ENCODE measurements at regions not wholly inside any gene's neighbourhood (a gene's known extent, or its start where the extent isn't known, plus 50 kb on each side); places are given as distances from the start of the nearest gene placed in this dataset.
"Not testable (repeated sequence)": the region's sequence is repeated elsewhere in the genome, so short reads cannot be mapped to it uniquely, and the experiment has no call there.

GRCh38 chr3:137332297-137332696, 374.5 kb downstream of the IL20RB start (continued):
- TF ChIP-seq, protein P1, sequence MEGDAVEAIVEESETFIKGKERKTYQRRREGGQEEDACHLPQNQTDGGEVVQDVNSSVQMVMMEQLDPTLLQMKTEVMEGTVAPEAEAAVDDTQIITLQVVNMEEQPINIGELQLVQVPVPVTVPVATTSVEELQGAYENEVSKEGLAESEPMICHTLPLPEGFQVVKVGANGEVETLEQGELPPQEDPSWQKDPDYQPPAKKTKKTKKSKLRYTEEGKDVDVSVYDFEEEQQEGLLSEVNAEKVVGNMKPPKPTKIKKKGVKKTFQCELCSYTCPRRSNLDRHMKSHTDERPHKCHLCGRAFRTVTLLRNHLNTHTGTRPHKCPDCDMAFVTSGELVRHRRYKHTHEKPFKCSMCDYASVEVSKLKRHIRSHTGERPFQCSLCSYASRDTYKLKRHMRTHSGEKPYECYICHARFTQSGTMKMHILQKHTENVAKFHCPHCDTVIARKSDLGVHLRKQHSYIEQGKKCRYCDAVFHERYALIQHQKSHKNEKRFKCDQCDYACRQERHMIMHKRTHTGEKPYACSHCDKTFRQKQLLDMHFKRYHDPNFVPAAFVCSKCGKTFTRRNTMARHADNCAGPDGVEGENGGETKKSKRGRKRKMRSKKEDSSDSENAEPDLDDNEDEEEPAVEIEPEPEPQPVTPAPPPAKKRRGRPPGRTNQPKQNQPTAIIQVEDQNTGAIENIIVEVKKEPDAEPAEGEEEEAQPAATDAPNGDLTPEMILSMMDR (IDR thresholded peaks at IDR 0.05), result no peak
- TF ChIP-seq TCF12 (IDR thresholded peaks at IDR 0.05), result no peak

GRCh38 chr3:137335478-137335877, 377.7 kb downstream of the IL20RB start:
- Histone ChIP-seq H3K9me2 (no peaks in the 10 kb centered on the region), H3K9me3 (no peaks in the 10 kb centered on the region), H3K4me1 (ENCODE audit: control insufficient read depth in 1 of 2, insufficient read depth in 2 of 2, low read depth in 1 of 2, low read length in 1 of 2) (no peaks in the 10 kb centered on the region), H3K27me3 (ENCODE audit: insufficient read depth) (no peaks in the 10 kb centered on the region), H3K27ac (ENCODE audit: low read depth in 2 of 2, low read length in 1 of 2) (no peak overlapping the region), H3K4me2 (no peak overlapping the region), H2AFZ (ENCODE audit: low read depth) (no peak overlapping the region), H3F3A (replicated peaks; ENCODE audit: insufficient read depth) (no peaks in the 10 kb centered on the region), H3K79me2 (ENCODE audit: insufficient read depth) (no peaks in the 10 kb centered on the region), H3K36me3 (replicated peaks in 1 of 2; ENCODE audit: control insufficient read depth in 1 of 2, insufficient read depth in 2 of 2, low read length in 1 of 2) (no peaks in the 10 kb centered on the region), H4K20me1 (ENCODE audit: insufficient read depth) (no peaks in the 10 kb centered on the region), H3K9ac (no peak overlapping the region), H3K4me3 (ENCODE audit: low read depth in 2 of 2, low read length in 1 of 2) (no peak overlapping the region)
- CTCF ChIA-PET, result interaction anchor here (1.2 kb wide), 1 partner anchor 40 kb away, joined by 3 read pairs; no protein-coding TSS in a partner anchor
- TF ChIP-seq FOSL2 (IDR thresholded peaks at IDR 0.05; ENCODE audit: borderline replicate concordance, low read depth) (no peak), NFIC (IDR thresholded peaks at IDR 0.05; ENCODE audit: borderline replicate concordance) (no peak), FOXJ3 (CRISPR knock-in tag; IDR thresholded peaks at IDR 0.05) (no peak), JUND (IDR thresholded peaks at IDR 0.05) (no peak), TEAD4 (IDR thresholded peaks at IDR 0.05; ENCODE audit: borderline replicate concordance, insufficient read depth) (no peak), EZH2phosphoT487 (IDR thresholded peaks at IDR 0.05; ENCODE audit: borderline replicate concordance, low read depth) (no peak), GABPA (IDR thresholded peaks at IDR 0.05; ENCODE audit: low read depth) (no peak), TAF1 (IDR thresholded peaks at IDR 0.05; ENCODE audit: borderline replicate concordance, low read depth, low read length) (no peak), TCF12 (IDR thresholded peaks at IDR 0.05) (no peak), YY1 (IDR thresholded peaks at IDR 0.05; ENCODE audit: low read depth) (no peak), NRF1 (IDR thresholded peaks at IDR 0.05; ENCODE audit: low read depth, low read length) (no peak), MEF2A (IDR thresholded peaks at IDR 0.05; ENCODE audit: borderline replicate concordance, low read depth) (no peak)
- TF ChIP-seq, protein P2, sequence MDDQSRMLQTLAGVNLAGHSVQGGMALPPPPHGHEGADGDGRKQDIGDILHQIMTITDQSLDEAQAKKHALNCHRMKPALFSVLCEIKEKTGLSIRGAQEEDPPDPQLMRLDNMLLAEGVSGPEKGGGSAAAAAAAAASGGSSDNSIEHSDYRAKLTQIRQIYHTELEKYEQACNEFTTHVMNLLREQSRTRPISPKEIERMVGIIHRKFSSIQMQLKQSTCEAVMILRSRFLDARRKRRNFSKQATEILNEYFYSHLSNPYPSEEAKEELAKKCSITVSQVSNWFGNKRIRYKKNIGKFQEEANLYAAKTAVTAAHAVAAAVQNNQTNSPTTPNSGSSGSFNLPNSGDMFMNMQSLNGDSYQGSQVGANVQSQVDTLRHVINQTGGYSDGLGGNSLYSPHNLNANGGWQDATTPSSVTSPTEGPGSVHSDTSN (IDR thresholded peaks at IDR 0.05), result no peak
- TF ChIP-seq, protein P3, sequence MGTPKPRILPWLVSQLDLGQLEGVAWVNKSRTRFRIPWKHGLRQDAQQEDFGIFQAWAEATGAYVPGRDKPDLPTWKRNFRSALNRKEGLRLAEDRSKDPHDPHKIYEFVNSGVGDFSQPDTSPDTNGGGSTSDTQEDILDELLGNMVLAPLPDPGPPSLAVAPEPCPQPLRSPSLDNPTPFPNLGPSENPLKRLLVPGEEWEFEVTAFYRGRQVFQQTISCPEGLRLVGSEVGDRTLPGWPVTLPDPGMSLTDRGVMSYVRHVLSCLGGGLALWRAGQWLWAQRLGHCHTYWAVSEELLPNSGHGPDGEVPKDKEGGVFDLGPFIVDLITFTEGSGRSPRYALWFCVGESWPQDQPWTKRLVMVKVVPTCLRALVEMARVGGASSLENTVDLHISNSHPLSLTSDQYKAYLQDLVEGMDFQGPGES (IDR thresholded peaks at IDR 0.05; ENCODE audit: low read depth, low read length), result no peak
- TF ChIP-seq, protein P4, sequence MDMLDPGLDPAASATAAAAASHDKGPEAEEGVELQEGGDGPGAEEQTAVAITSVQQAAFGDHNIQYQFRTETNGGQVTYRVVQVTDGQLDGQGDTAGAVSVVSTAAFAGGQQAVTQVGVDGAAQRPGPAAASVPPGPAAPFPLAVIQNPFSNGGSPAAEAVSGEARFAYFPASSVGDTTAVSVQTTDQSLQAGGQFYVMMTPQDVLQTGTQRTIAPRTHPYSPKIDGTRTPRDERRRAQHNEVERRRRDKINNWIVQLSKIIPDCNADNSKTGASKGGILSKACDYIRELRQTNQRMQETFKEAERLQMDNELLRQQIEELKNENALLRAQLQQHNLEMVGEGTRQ (IDR thresholded peaks at IDR 0.05; ENCODE audit: borderline replicate concordance, low read depth, low read length), result no peak
- TF ChIP-seq, protein P5, sequence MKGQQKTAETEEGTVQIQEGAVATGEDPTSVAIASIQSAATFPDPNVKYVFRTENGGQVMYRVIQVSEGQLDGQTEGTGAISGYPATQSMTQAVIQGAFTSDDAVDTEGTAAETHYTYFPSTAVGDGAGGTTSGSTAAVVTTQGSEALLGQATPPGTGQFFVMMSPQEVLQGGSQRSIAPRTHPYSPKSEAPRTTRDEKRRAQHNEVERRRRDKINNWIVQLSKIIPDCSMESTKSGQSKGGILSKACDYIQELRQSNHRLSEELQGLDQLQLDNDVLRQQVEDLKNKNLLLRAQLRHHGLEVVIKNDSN (IDR thresholded peaks at IDR 0.05; ENCODE audit: borderline replicate concordance, low read depth), result no peak
- no peak for DNase-seq
- 8% methylated on average over 7 of the region's 7 CpGs for WGBS (ENCODE audit: low lambda C conversion rate)
- POLR2A ChIA-PET, result no interaction called here

GRCh38 chr3:137338400-137338799, 380.6 kb downstream of the IL20RB start:
- H3K9me3 ChIP-seq; H3K79me2 ChIP-seq (ENCODE audit: insufficient read depth); H3K27me3 ChIP-seq (ENCODE audit: insufficient read depth); DNase-seq; H3K36me3 ChIP-seq (replicated peaks in 1 of 2; ENCODE audit: control insufficient read depth in 1 of 2, insufficient read depth in 2 of 2, low read length in 1 of 2); POLR2A ChIA-PET; H3F3A ChIP-seq (replicated peaks; ENCODE audit: insufficient read depth); H4K20me1 ChIP-seq (ENCODE audit: insufficient read depth); H3K9me2 ChIP-seq; CTCF ChIA-PET; H3K9ac ChIP-seq; H3K27ac ChIP-seq (ENCODE audit: low read depth in 2 of 2, low read length in 1 of 2); H3K4me3 ChIP-seq (ENCODE audit: low read depth in 2 of 2, low read length in 1 of 2); H3K4me1 ChIP-seq (ENCODE audit: control insufficient read depth in 1 of 2, insufficient read depth in 2 of 2, low read depth in 1 of 2, low read length in 1 of 2); H2AFZ ChIP-seq (ENCODE audit: low read depth); H3K4me2 ChIP-seq: not testable (repeated sequence)
- 0% methylated on average over 1 of the region's 5 CpGs for WGBS (ENCODE audit: low lambda C conversion rate)

All from SK-N-SH (cell line).